ENCODE measurements at regions not wholly inside any gene's neighbourhood (a gene's known extent, or its start where the extent isn't known, plus 50 kb on each side); places are given as distances from the start of the nearest gene placed in this dataset.

DNA sequence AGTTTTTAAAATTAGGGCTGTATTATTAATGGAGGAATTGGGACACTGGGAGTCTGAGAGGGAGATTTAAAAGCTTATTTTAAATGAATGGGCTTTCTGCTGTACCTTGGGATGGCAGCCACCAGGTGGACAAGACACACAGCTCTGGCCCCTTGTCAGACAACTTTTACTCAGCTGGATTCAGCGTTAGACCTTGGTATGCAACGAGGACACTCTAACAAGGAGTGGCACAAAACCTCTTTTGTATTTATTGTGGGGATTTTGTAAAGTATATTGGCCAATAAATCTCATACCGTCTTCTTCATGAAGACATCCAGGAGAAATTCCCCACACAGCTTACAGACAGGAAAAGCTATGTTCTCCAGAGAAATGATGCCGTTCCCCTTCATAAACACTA lies 105.7 kb downstream of the LCA5 start:
- no peak overlapping the region for H3K4me3 ChIP-seq (ENCODE audit: low read depth, low read length)
- TF ChIP-seq, protein P1, sequence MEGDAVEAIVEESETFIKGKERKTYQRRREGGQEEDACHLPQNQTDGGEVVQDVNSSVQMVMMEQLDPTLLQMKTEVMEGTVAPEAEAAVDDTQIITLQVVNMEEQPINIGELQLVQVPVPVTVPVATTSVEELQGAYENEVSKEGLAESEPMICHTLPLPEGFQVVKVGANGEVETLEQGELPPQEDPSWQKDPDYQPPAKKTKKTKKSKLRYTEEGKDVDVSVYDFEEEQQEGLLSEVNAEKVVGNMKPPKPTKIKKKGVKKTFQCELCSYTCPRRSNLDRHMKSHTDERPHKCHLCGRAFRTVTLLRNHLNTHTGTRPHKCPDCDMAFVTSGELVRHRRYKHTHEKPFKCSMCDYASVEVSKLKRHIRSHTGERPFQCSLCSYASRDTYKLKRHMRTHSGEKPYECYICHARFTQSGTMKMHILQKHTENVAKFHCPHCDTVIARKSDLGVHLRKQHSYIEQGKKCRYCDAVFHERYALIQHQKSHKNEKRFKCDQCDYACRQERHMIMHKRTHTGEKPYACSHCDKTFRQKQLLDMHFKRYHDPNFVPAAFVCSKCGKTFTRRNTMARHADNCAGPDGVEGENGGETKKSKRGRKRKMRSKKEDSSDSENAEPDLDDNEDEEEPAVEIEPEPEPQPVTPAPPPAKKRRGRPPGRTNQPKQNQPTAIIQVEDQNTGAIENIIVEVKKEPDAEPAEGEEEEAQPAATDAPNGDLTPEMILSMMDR (IDR thresholded peaks at IDR 0.05; ENCODE audit: low read depth, low read length): peak; percentile 17

DNA sequence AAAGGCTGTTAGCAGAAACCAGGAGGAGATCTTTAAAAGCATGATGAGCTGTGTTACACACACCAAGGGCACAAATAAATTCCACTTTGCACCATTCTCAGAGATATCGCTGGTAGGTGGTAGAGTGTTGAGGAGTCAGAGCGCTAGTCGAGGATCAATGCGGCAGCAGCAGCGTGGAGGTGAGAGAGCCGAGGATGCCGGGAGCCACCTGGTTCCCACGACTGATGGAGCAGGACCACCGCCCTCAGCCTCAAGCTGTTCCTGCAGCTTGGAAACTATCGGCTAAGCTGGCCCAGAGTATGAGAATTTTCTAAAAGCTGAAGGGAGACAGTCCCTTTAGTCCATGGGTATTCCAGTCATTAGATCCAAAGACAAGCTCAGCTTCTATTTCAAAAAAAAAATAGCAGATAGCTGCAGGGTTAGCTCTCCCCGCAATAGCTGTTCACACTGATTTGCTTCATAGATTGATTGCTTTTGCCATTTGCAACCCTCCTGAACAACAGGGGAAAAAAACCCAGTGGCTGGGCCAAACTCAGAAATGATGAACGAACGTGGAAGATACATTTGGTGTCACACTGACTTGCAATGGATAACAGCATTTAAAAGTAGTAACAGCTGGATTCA lies 106.2 kb downstream of the LCA5 start:
- no peak for DNase-seq (ENCODE audit: low read depth, low spot score)
- TF ChIP-seq, protein P1 (IDR thresholded peaks at IDR 0.05; ENCODE audit: low read depth, low read length): no peak
- in situ Hi-C loops (cut with HindIII; ENCODE audit: low sequenced_read_pairs): no loop called here
- H3K4me3 ChIP-seq (ENCODE audit: low read depth, low read length): no peak overlapping the region

More for the DNA sequence above, 105.7 kb downstream of the LCA5 start:
- in situ Hi-C loops (cut with HindIII; ENCODE audit: low sequenced_read_pairs): no loop called here
- no peak for DNase-seq (ENCODE audit: low read depth, low spot score)

- TF ChIP-seq, protein P1 (IDR thresholded peaks at IDR 0.05; ENCODE audit: low read depth, low read length): no peak
- DNase-seq (ENCODE audit: low read depth, low spot score): no peak
- H3K4me3 ChIP-seq (ENCODE audit: low read depth, low read length): no peak overlapping the region
- in situ Hi-C loops (cut with HindIII; ENCODE audit: low sequenced_read_pairs): no loop called here
These were observed 109.5 kb downstream of the LCA5 start for GRCh38 chr6:79427721-79428120.

GRCh38 chr6:79426625-79427278 lies 110.5 kb downstream of the LCA5 start:
- no peak overlapping the region for H3K4me3 ChIP-seq (ENCODE audit: low read depth, low read length)
- TF ChIP-seq, protein P1 (IDR thresholded peaks at IDR 0.05; ENCODE audit: low read depth, low read length): no peak
- in situ Hi-C loops (cut with HindIII; ENCODE audit: low sequenced_read_pairs): no loop called here
- no peak for DNase-seq (ENCODE audit: low read depth, low spot score)

DNA sequence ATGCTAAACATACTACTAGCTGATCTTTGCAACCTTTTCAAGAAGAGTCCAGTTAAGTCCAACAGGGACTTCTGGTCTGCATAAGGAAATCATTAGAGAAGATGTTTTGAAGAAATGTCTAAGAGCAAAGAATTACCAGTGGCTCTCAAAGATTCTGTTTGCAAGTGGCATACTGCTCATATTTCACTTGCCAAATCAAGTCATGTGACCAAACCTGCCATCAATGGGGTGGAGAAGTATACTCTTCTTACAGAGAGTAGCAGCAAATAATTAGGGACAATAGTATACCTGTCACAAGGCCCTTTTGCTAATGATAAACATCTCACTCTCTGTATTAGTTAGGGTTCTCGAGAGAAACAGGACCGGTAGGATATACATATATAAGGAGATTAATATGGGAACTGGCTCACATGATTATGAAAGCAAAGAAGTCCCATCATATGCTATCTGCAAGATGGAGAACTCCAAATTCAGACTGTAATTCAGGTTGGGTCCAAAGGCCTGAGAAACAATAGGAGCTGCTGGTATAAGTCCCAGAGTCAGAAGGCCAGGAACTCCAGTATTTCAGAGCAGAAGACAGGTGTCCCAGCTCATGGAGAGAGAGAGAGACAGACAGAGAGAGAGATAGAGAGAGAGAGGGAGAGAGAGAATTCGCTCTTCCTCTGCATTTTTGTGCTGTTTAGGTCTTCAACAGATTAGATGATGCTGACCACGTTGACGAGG lies 111.5 kb downstream of the LCA5 start:
- in situ Hi-C loops (cut with HindIII; ENCODE audit: low sequenced_read_pairs): no loop called here
- TF ChIP-seq, protein P1 (IDR thresholded peaks at IDR 0.05; ENCODE audit: low read depth, low read length): no peak
- DNase-seq (ENCODE audit: low read depth, low spot score): no peak
- H3K4me3 ChIP-seq (ENCODE audit: low read depth, low read length): no peak overlapping the region

DNA sequence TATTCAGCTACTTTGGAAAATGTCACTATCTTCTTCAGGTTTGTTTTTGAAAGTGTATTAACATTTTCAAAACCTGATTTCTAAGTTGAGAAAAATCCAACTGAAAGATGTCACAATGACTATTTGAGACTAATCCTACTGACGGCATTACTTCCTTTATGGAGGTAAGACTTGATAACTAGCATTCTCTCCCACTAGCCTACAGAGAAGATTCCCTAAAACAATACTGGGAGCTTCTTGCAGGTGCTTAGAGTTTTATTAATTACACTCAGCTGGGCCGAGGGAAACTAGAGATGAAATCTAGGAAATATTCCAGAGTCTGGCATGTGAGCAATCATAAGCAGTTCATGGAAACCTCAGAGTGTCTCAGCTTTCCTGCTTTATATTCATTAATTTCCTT lies 114.0 kb downstream of the LCA5 start:
- no peak overlapping the region for H3K4me3 ChIP-seq (ENCODE audit: low read depth, low read length)
- in situ Hi-C loops (cut with HindIII; ENCODE audit: low sequenced_read_pairs): no loop called here
- TF ChIP-seq, protein P1 (IDR thresholded peaks at IDR 0.05; ENCODE audit: low read depth, low read length): no peak

More for the DNA sequence above, 114.0 kb downstream of the LCA5 start:
- DNase-seq (ENCODE audit: low read depth, low spot score): no peak

All from astrocyte of the spinal cord (primary cell).